ENCODE measurements at regions not wholly inside any gene's neighbourhood (a gene's known extent, or its start where the extent isn't known, plus 50 kb on each side); places are given as distances from the start of the nearest gene placed in this dataset.
"Not testable (repeated sequence)": the region's sequence is repeated elsewhere in the genome, so short reads cannot be mapped to it uniquely, and the experiment has no call there.

- not testable (repeated sequence) for DNase-seq
Measured at GRCh38 chr6:26720663-26721218, 61.2 kb upstream of the ZNF322 start.

GRCh38 chr6:26730019-26730766 is 70.6 kb upstream of the ZNF322 start:
- not testable (repeated sequence) for DNase-seq

- DNase-seq, result not testable (repeated sequence)
Measured at GRCh38 chr6:26734776-26735472, 75.4 kb upstream of the ZNF322 start.

GRCh38 chr6:26739811-26740210 is 80.3 kb upstream of the ZNF322 start:
- no peak for DNase-seq

- no peak for DNase-seq
Measured at GRCh38 chr6:26743157-26743821, 83.7 kb upstream of the ZNF322 start.

GRCh38 chr6:26743941-26744699 is 84.6 kb upstream of the ZNF322 start:
- no peak for DNase-seq

- not testable (repeated sequence) for DNase-seq
Measured at GRCh38 chr6:26744837-26745282, 85.3 kb upstream of the ZNF322 start.

GRCh38 chr6:26745964-26746363 is 86.4 kb upstream of the ZNF322 start:
- DNase-seq, result not testable (repeated sequence)

GRCh38 chr6:26749126-26749758 is 89.7 kb upstream of the ZNF322 start:
- DNase-seq, result not testable (repeated sequence)

- DNase-seq, result not testable (repeated sequence)
Measured at GRCh38 chr6:26749759-26750126, 90.2 kb upstream of the ZNF322 start.

- DNase-seq, result no peak
Measured at GRCh38 chr6:26754212-26754611, 94.7 kb upstream of the ZNF322 start.

- DNase-seq, result not testable (repeated sequence)
Measured at GRCh38 chr6:26754801-26755200, 95.3 kb upstream of the ZNF322 start.

GRCh38 chr6:26756067-26756805 is 96.7 kb upstream of the ZNF322 start:
- not testable (repeated sequence) for DNase-seq

- DNase-seq, result not testable (repeated sequence)
Measured at GRCh38 chr6:26766203-26766902, 106.8 kb upstream of the ZNF322 start.

GRCh38 chr6:26770941-26771666 is 111.6 kb upstream of the ZNF322 start:
- DNase-seq, result not testable (repeated sequence)

GRCh38 chr6:26773414-26773813 is 113.9 kb upstream of the ZNF322 start:
- not testable (repeated sequence) for DNase-seq

- DNase-seq, result not testable (repeated sequence)
Measured at GRCh38 chr6:26780563-26780962, 121.0 kb upstream of the ZNF322 start.

GRCh38 chr6:26795474-26796307 is 136.1 kb upstream of the ZNF322 start:
- not testable (repeated sequence) for DNase-seq
